ENCODE measurements at regions not wholly inside any gene's neighbourhood (a gene's known extent, or its start where the extent isn't known, plus 50 kb on each side); places are given as distances from the start of the nearest gene placed in this dataset.

- H3K9me3 Mint-ChIP-seq, result no peaks in the 10 kb centered on the region
- no peaks in the 10 kb centered on the region for H3K4me1 Mint-ChIP-seq
- no peaks in the 10 kb centered on the region for H3K36me3 ChIP-seq (ENCODE audit: control insufficient read depth, insufficient read depth, low read length)
- no peak overlapping the region for H3K4me3 Mint-ChIP-seq
- H3K9ac ChIP-seq (ENCODE audit: extremely low read depth, low read length, poor library complexity, severe bottlenecking), result no peak overlapping the region
- H3K27me3 Mint-ChIP-seq (ENCODE audit: insufficient read depth), result no peaks in the 10 kb centered on the region
- H3K36me3 Mint-ChIP-seq (ENCODE audit: low read depth), result no peaks in the 10 kb centered on the region
- no peak for TF ChIP-seq CTCF (conservative IDR thresholded peaks at IDR 0.05)
- H3K27me3 ChIP-seq (ENCODE audit: control insufficient read depth, insufficient read depth, low read length, poor library complexity, severe bottlenecking), result no peaks in the 10 kb centered on the region
- no peak overlapping the region for H3K4me3 ChIP-seq (ENCODE audit: low read length)
- DNase-seq, result no peak
- WGBS, 2 experiments (ENCODE audit: insufficient coverage in 1 of 2, insufficient read length in 1 of 2), result 86 to 100% methylated on average over 1 of the region's 1 CpG
- no peaks in the 10 kb centered on the region for H3K4me1 ChIP-seq (ENCODE audit: control insufficient read depth, insufficient read depth, low read length)
- H3K27ac Mint-ChIP-seq, result no peak overlapping the region
- no peaks in the 10 kb centered on the region for H3K9me3 ChIP-seq (ENCODE audit: control insufficient read depth, low read length)
- H3K27ac ChIP-seq (ENCODE audit: low read depth, low read length), result no peak overlapping the region
These were observed 219.3 kb upstream of the PELI2 start for GRCh38 chr14:55898938-55899337.

- Mint-ChIP-seq H3K4me3 (no peak overlapping the region), H3K27ac (no peak overlapping the region), H3K27me3 (ENCODE audit: insufficient read depth) (no peaks in the 10 kb centered on the region), H3K36me3 (ENCODE audit: low read depth) (no peaks in the 10 kb centered on the region), H3K4me1 (no peaks in the 10 kb centered on the region), H3K9me3 (no peaks in the 10 kb centered on the region)
- no peaks in the 10 kb centered on the region for H3K27me3 ChIP-seq (ENCODE audit: control insufficient read depth, insufficient read depth, low read length, poor library complexity, severe bottlenecking)
- H3K36me3 ChIP-seq (ENCODE audit: control insufficient read depth, insufficient read depth, low read length), result no peaks in the 10 kb centered on the region
- no peak for TF ChIP-seq CTCF (conservative IDR thresholded peaks at IDR 0.05)
- no peak for DNase-seq
- H3K27ac ChIP-seq (ENCODE audit: low read depth, low read length), result no peak overlapping the region
- no peak overlapping the region for H3K4me3 ChIP-seq (ENCODE audit: low read length)
- no peaks in the 10 kb centered on the region for H3K4me1 ChIP-seq (ENCODE audit: control insufficient read depth, insufficient read depth, low read length)
- WGBS, 2 experiments (ENCODE audit: insufficient coverage in 1 of 2, insufficient read length in 1 of 2), result 95 to 100% methylated on average over 3 to 4 of the region's 4 CpGs
- H3K9me3 ChIP-seq (ENCODE audit: control insufficient read depth, low read length), result no peaks in the 10 kb centered on the region
- no peak overlapping the region for H3K9ac ChIP-seq (ENCODE audit: extremely low read depth, low read length, poor library complexity, severe bottlenecking)
These were observed 218.7 kb upstream of the PELI2 start for GRCh38 chr14:55899531-55899930.

- Mint-ChIP-seq H3K27me3 (ENCODE audit: insufficient read depth) (no peaks in the 10 kb centered on the region), H3K27ac (no peak overlapping the region), H3K36me3 (ENCODE audit: low read depth) (no peaks in the 10 kb centered on the region), H3K4me1 (no peaks in the 10 kb centered on the region), H3K9me3 (no peaks in the 10 kb centered on the region), H3K4me3 (no peak overlapping the region)
- Histone ChIP-seq H3K9me3 (ENCODE audit: control insufficient read depth, low read length) (no peaks in the 10 kb centered on the region), H3K4me1 (ENCODE audit: control insufficient read depth, insufficient read depth, low read length) (no peaks in the 10 kb centered on the region), H3K27me3 (ENCODE audit: control insufficient read depth, insufficient read depth, low read length, poor library complexity, severe bottlenecking) (no peaks in the 10 kb centered on the region), H3K4me3 (ENCODE audit: low read length) (no peak overlapping the region), H3K36me3 (ENCODE audit: control insufficient read depth, insufficient read depth, low read length) (no peaks in the 10 kb centered on the region), H3K27ac (ENCODE audit: low read depth, low read length) (no peak overlapping the region), H3K9ac (ENCODE audit: extremely low read depth, low read length, poor library complexity, severe bottlenecking) (no peak overlapping the region)
- 70 to 75% methylated on average over 2 of the region's 2 CpGs for WGBS, 2 experiments (ENCODE audit: insufficient coverage in 1 of 2, insufficient read length in 1 of 2)
- no peak for TF ChIP-seq CTCF (conservative IDR thresholded peaks at IDR 0.05)
- DNase-seq, result no peak
These were observed 217.5 kb upstream of the PELI2 start for GRCh38 chr14:55900749-55901148.
